Mucosa of gallbladder (tissue), 1 donor: ENCODE measurements at regions not wholly inside any gene's neighbourhood (a gene's known extent, or its start where the extent isn't known, plus 50 kb on each side); places are given as distances from the start of the nearest gene placed in this dataset.

Source experiments
- DNase-seq: peaks from one replicate; pipeline ENCODE4 v3.0.0-alpha.2; 2020; ENCODE audit warnings: low spot score
- donor health status: DM: no; HTN: no; CAD: no.

GRCh38 chr5:68748101-68748500 is 345.7 kb upstream of the SLC30A5 start:
- no peak for DNase-seq

- DNase-seq: no peak
These were observed 344.7 kb upstream of the SLC30A5 start for GRCh38 chr5:68749077-68749476.

DNA sequence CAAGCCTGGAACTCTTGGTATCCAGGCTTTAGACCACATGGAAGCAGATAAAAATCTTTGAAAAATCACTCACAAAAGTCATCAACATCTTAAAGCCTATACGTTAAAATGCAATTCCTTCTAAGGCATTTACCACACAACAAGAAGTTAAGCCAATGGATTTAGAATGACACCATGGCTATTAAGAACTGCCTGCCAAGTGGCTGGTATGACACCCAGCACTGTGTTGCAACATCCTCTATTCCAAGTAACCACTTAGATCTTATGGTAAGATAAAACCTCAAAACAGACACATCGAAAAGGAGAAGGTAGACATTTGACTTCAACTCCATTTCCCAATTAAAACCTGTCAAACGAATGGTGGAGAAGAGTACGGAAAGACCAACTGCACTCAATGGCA is 344.2 kb upstream of the SLC30A5 start:
- DNase-seq: no peak

DNA sequence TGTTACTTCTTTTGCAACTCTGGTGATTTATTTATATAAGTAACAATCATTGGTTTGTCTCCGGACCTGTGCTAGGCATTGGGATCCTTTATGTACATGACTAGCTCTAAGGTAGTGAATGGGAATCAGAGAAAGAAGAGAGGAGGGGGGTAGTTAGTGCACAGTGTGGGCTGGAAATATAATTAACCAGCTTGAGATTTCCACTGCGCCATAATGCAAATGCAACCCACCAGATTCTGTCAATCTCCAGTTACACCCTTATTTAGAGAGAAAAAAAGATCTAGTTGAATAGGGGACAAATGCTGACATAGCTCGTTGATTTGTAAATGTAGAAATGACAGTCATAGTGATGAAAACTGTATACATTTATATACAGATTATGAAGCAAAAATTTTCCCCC is 342.2 kb upstream of the SLC30A5 start:
- DNase-seq: no peak

DNA sequence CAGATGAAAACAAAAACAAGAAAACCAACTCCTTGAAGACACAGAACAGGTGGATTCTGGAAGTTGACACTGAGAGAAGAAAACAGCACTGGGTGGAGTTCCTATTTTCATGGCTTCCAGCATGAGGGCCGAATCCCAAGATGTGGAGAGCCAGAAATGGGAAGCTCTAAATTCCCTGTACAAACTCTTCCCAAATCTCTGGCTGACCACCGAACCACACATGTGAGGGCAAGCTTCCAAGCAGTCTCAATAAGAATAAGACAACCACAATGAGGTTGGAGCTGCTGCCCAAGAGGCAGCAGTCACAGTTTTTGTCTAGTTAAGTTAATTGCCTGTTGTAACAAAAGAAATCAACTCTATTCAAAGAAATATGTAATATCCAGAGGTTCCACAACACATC is 339.3 kb upstream of the SLC30A5 start:
- no peak for DNase-seq

DNA sequence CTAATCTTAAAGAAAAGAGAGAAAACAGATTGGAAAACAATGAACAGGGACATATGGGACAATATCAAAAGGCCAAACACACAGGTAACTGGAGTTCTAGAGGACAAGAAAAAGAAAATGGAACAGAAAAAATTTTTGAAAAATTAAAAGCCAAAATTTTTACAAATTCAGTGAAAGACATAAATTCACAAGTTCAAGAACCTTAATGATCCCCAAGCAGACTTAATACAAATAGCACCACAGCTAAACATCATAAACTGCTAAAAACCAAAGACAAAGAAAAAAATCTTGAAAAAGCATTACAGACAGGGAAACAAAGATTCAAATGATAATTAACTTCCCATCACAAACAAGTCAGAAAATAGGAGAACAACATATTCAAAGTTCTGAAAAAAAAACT is 338.5 kb upstream of the SLC30A5 start:
- no peak for DNase-seq

DNA sequence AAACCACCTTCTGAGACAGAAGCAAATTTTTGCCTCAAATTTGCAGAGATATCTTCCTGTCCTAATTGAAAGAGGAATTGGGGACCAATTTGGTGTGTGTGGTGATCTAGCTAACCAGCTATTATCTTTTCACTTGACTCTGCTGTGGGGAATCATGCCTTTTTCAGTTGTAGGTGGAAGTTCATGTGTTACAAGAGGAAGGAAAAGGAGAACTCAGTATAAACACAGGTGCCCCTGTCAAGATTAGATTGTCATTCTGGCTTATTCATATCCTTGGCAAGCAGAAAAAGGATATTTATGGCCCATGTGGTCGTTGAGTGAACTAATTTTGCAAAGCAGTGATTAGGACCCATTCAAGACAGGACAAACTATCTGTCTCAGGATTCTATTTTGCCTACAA is 336.8 kb upstream of the SLC30A5 start:
- no peak for DNase-seq

- DNase-seq: peak; percentile 77
These were observed 336.1 kb upstream of the SLC30A5 start for GRCh38 chr5:68757626-68758212.

DNA sequence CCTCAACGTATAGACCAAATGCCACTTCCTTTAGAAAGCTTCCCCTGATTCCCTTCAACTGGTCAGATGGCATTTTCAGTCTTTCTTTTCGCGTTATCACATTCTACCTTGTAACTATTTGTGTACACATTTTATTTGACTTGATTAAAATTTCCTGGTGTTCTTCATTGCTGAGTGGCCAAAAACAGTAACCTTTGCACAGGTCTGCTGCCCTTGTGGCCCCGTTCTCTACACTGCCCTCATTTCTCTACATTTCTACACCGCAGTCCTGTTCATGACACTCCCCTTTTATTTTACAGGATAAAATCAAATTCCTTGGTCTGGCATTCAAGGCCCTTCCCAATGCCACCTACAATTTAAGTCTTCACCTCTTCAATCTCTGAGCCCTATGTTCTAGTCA is 334.2 kb upstream of the SLC30A5 start:
- DNase-seq: no peak

DNA sequence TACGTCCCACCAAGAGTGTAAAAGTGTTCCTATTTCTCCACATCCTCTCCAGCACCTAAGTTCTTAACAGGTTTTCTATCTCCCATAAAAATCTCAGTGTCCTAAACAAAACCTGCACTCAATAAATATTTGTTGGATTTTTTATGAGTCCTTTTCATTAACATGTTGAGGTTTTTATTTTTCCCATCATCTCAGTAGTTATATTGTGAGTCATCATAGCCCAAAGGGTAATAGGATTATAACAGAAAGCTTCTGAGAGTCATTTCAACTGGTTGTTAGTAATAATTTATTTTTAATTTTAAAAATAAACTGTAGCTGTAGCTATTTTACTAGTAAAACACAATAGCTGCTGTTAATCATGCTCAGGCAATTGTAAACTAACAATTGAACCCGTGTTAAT is 331.6 kb upstream of the SLC30A5 start:
- DNase-seq: no peak

DNA sequence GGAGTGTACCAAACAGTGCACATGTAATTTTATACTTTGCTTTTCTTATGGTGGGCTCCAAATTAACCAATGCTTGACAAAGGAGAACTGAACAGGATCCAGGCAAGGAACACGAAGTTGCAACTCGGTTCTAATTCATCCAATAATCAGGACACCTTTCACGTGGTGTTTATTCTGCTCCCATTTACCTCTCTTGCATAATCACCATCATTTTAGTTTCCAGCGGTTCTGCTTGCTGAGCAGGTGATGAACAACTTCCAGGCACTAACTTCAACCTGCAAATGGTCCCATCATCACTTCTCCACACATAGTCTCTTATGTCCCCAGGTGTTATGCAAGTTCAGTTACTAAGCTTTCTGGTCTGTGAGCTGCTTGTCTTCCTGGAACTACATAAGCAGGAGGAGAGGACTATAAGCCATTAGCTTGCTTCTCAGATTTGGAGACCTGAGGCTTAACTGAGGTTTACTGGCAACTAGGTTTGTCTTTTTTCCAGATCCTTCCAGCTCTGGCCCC is 326.8 kb upstream of the SLC30A5 start:
- no peak for DNase-seq

DNA sequence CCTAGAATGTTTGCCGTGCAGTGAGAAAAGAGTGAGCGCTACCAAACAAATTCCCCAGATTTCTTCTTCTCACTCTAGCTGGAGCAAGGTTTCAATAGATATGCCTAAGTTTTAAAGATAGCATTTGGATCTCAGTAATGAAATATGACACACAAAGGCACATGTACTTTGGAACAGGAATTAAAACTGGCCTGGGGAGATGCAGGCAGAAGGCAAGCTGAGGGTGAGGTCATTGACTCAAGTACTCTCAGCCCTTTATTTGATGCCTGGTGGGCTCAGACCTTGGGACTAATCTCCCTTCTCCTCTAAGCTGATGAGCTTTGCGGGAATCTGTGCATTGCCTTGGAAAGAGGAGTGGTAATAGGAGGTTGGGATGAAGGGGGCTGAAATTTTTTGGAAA is 323.3 kb upstream of the SLC30A5 start:
- DNase-seq: no peak

DNA sequence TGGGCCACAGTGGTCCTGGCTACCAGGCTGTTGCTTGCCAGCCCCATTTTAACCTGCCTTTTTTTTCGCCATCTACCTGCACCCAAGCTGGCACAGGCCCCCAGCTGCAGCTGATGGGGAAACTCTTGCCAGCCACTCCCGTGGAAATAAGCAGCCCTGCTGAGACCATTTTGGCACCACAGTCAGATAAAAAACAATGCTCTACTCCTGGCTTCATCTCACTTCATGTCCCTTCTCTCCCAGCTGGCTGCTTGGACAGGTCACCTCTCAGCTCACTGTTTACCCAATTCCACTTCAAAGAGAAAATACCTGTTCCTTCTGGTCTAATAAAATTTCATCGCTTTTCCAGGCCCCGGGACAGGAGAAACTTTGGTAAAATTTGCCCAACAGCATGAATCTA is 322.6 kb upstream of the SLC30A5 start:
- no peak for DNase-seq

GRCh38 chr5:68771732-68772131 is 322.1 kb upstream of the SLC30A5 start:
- DNase-seq: no peak

DNA sequence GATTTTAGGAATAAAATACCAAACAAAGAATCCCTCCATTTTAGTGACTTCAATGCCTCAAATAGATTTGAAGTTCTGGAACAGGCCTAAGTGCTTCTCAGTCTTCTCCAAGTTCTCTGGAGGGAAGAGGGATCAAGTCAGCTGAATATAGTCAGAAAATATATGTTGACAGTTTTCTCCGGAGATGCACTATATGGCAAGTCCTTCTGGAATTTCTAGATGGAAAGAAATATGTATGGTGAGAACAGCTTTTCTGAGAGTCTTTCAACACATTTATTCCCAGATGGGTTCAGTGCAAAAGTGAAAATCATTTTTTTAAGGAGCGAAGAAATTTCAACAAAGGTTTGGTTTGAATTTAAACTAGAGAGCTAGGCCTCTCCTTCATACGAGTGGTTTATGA is 317.4 kb upstream of the SLC30A5 start:
- no peak for DNase-seq

DNA sequence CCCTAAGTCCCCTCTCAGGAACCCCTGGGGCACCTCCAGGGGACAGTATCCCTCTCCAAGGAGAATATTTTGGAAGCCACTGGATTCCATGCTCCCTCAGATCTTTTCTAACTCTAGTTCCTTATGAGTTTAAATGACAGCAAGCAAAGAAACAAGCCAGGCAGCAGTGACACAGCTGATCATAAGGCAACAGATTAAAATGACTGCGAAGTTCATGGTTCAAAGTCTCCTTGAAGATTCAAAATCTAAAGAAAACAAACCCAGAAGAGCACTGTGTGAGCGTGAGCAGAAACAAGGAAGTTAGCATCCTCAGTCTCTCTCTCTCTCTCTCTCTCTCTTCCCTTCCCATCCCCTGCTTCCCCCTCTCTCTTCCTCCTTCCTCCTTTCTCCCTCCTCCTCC is 316.7 kb upstream of the SLC30A5 start:
- DNase-seq: no peak

- DNase-seq: no peak
These were observed 315.3 kb upstream of the SLC30A5 start for GRCh38 chr5:68778484-68778883.

DNA sequence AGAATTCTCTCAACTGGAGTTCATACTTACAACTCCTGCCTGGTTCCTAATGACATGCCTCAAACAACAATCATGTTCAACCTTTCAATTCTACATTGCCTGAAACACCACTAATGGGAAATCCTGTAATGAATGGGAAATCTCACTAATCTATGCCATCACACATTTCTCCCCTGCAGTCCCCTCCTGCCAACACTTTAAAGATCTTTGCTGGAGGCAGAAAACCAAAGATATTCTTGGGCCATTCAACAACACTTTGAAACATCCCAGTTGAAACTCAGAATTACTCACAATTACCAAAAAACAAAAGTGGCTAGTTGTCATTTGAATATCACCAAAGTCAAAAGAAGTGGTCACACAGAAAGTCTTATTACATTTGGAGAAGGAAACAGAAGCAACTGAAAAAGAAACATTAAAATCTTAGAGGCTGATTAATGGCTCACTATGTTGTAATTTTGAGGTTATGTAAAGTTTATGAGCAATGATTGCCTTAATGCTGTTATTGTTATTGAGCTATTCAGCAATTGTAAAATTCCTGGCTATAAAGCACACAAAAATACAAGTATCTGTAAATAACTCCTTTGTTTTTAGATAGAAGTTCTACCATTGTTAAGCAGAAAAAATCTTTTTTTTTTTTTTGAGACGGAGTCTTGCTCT is 313.4 kb upstream of the SLC30A5 start:
- no peak for DNase-seq

DNA sequence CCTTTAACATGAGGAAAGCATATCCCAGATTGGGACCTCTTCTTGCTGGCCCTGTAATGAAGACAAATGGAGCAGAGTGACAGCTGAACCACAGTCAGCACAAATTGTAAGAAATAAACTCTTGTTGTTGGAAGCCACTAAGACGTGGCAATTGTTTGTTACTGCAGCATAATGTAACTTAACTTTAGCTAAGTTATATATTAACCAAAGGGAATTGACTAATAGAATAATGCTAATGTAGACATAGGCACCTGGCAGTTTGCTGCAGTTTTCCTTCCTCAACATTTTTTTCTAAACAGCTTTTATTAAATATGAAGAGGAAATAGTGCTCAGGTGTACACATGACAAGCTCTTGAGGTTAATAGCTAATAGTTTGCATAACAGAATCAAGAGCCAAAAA is 300.7 kb upstream of the SLC30A5 start:
- peak; percentile 38 for DNase-seq

GRCh38 chr5:68793993-68794392 is 299.8 kb upstream of the SLC30A5 start:
- DNase-seq: no peak

DNA sequence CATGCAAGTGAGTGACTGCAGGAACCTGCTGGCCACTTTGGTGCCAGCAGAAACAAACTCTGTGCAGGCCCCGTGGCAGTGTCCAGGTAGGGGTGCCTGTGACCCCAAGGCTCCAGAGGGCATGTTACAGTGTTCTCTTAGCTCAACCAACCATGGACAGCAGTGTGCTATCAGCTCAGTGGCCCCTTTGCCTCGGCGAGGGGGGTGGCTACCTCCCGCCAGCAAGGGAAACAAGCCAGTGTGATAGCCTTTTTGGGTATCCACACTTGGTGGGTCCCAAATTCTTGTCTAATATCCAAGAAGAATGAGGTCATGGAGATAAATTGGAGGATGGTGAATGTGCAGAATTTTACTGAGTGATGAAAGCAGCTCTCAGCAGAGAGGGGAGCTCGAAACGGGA is 298.6 kb upstream of the SLC30A5 start:
- DNase-seq: no peak

DNA sequence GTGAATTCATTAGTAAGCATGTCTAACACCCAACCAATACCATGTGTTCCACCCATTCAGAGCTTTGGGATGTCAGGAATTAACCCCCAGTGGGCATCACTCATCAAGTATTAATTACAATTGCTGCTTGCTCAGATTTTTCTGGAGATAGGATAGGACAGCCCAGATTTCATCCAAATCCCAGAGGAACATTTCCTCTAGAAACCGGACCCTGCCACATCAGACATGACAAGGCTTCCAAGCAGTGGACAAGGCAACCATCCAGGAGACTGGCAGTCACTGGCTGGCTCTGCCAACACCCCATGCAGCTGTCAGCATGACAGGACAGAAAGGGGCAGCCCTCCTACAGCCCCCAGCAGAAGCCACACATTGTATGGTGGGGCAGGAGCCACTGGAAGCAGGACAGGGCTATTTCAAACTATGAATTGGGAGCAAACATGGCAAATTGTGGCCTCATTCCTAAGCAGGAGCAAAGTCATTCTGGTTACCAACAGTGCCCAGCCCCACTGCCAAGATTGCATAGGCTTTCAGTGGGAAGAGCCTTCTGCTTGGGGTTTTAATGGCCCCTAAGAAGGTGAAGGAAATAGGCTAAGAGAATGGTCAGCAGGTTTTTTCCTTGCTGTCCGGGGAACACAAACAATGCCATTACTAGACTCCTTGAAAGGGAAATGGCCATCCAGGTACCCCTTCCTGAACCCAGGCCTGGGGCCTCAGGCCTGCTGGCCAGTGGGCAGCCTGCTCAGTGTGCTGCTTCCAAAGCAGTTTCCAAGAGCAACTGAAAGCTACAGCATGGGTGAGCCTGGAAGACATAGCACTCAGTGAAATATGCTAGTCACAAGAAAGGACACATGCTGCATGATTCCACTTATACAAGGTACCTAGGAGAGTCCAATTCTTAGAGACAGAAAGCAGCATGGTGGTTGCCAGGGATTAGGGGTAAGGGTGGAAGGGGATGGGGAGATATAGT is 294.7 kb upstream of the SLC30A5 start:
- no peak for DNase-seq

GRCh38 chr5:68802430-68802829 is 291.4 kb upstream of the SLC30A5 start:
- DNase-seq: no peak
